Transverse colon (tissue), 3 donors: ENCODE measurements at regions not wholly inside any gene's neighbourhood (a gene's known extent, or its start where the extent isn't known, plus 50 kb on each side); places are given as distances from the start of the nearest gene placed in this dataset.

Experiments used
- CTCF ChIP-seq, 5 experiments: fragments of 200-600 bp in 3 of 5; fragments of 450-650 bp in 2 of 5; sonication (generic) in 3 of 5; IDR thresholded peaks; 1 replicate in 2 of 5; 2 replicates in 3 of 5; pipeline ENCODE4 v1.5.1; 2016 to 2017; ENCODE audit warnings: antibody characterized with exemption in 5 of 5, inconsistent platforms in 3 of 5, mild to moderate bottlenecking in 2 of 5, moderate library complexity in 1 of 5
- POLR2A ChIP-seq: fragments of 450-650 bp; IDR thresholded peaks from one replicate; pipeline ENCODE4 v1.6.1; 2016; ENCODE audit warnings: antibody characterized with exemption, mild to moderate bottlenecking, moderate library complexity

- TF ChIP-seq CTCF (IDR thresholded peaks at IDR 0.05) (no peak), POLR2A (no peak)
Measured at GRCh38 chr2:33791625-33792024, 192.5 kb upstream of the FAM98A start.
